ENCODE measurements at regions not wholly inside any gene's neighbourhood (a gene's known extent, or its start where the extent isn't known, plus 50 kb on each side); places are given as distances from the start of the nearest gene placed in this dataset.

DNA sequence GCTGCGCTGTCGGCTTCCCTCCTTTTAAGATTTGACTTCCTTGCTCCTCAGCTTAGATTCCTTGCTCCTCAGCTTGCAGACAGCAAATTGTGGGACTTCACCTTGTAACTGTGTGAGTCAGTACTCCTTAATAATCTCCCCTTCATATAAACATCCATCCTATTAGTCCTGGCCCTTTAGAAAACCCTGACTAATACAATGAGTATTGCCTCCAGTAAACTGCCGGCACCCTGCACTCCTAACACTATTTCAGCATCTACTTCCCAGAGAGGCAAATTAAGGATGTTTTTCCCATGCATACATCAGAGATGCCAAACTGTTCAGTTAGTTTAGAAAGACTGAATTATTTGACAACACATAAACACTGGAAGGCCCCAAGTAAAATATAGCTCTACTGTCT is 611.3 kb upstream of the TMEM132C start:
- no peak overlapping the region for H3K27ac ChIP-seq
- no peak for DNase-seq (ENCODE audit: low read depth in 1 of 2, low spot score in 1 of 2)
- H3K4me1 ChIP-seq (ENCODE audit: low read depth): no peaks in the 10 kb centered on the region
- no peaks in the 10 kb centered on the region for H3K9me3 ChIP-seq (ENCODE audit: low read depth)
- H3K27me3 ChIP-seq: no peaks in the 10 kb centered on the region
- no peak overlapping the region for H3K4me3 ChIP-seq
- TF ChIP-seq, protein P1, sequence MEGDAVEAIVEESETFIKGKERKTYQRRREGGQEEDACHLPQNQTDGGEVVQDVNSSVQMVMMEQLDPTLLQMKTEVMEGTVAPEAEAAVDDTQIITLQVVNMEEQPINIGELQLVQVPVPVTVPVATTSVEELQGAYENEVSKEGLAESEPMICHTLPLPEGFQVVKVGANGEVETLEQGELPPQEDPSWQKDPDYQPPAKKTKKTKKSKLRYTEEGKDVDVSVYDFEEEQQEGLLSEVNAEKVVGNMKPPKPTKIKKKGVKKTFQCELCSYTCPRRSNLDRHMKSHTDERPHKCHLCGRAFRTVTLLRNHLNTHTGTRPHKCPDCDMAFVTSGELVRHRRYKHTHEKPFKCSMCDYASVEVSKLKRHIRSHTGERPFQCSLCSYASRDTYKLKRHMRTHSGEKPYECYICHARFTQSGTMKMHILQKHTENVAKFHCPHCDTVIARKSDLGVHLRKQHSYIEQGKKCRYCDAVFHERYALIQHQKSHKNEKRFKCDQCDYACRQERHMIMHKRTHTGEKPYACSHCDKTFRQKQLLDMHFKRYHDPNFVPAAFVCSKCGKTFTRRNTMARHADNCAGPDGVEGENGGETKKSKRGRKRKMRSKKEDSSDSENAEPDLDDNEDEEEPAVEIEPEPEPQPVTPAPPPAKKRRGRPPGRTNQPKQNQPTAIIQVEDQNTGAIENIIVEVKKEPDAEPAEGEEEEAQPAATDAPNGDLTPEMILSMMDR (IDR thresholded peaks at IDR 0.05; ENCODE audit: low read depth, low read length): no peak
- H3K36me3 ChIP-seq: no peaks in the 10 kb centered on the region

DNA sequence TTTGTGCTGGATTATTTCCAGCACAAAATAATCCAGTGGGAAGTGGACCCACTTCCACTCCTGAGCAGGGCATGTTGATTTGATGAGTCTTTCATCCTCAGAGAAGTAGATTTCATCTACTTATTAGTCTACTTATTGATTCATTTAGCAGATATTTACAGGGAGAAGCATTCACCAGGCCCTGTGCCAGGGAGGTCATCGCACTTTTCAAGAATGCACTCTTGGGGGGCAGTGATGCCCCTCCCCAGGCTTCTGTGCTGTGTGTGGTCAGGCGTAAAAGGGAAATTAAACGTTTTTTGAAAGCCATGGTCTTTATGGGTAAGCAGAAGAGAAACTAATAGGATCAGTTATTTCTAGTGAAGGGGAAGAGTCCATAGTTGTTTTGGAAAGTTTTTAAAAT is 610.7 kb upstream of the TMEM132C start:
- TF ChIP-seq, protein P1 (IDR thresholded peaks at IDR 0.05; ENCODE audit: low read depth, low read length): no peak
- Histone ChIP-seq H3K36me3 (no peaks in the 10 kb centered on the region), H3K4me1 (ENCODE audit: low read depth) (no peaks in the 10 kb centered on the region), H3K9me3 (ENCODE audit: low read depth) (no peaks in the 10 kb centered on the region), H3K4me3 (no peak overlapping the region), H3K27ac (no peak overlapping the region), H3K27me3 (no peaks in the 10 kb centered on the region)
- DNase-seq (ENCODE audit: low read depth in 1 of 2, low spot score in 1 of 2): no peak

DNA sequence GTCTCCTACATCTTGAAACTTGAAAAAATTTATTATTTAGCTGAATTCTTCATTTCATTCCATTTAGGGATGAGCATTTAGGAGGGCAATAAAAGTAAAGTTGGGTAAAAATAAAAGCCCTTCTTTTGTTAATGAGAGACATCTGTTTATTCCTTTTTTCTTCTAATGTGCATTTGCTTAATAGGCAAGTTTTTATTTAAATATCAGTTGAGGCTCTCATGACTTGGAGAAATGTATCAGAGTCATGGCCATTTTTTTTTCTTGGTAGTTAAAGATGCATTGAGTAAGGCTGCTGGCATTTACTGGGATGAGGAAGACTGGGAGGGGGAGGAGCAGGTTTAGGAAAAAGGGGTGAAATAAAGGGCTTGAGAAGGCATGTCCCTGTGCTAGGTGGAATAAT is 609.9 kb upstream of the TMEM132C start:
- Histone ChIP-seq H3K36me3 (no peaks in the 10 kb centered on the region), H3K4me3 (no peak overlapping the region), H3K27me3 (no peaks in the 10 kb centered on the region), H3K4me1 (ENCODE audit: low read depth) (no peaks in the 10 kb centered on the region), H3K9me3 (ENCODE audit: low read depth) (no peaks in the 10 kb centered on the region), H3K27ac (no peak overlapping the region)
- TF ChIP-seq, protein P1 (IDR thresholded peaks at IDR 0.05; ENCODE audit: low read depth, low read length): no peak
- DNase-seq (ENCODE audit: low read depth in 1 of 2, low spot score in 1 of 2): no peak

DNA sequence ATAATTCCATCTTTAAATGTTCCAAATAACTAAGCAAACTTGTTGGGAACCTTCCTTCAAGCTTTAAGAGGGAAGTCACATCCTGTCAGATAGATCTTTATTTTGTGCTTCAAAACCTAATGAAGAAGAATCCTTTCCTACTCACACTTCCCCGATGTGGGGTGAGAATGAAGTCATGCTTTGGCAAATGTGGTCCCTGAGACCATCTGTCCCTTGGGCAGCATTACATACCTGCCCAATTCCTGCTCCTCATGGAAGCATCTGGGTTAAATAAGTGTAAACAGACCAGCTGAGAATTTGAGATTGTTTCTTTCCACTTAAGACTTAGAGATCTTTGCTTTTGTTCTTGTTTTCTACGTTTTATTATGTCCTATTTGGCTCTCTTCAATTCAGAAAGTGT is 606.0 kb upstream of the TMEM132C start:
- Histone ChIP-seq H3K4me1 (ENCODE audit: low read depth) (no peaks in the 10 kb centered on the region), H3K27me3 (no peaks in the 10 kb centered on the region), H3K9me3 (ENCODE audit: low read depth) (no peaks in the 10 kb centered on the region), H3K36me3 (no peaks in the 10 kb centered on the region), H3K4me3 (no peak overlapping the region), H3K27ac (no peak overlapping the region)
- TF ChIP-seq, protein P1 (IDR thresholded peaks at IDR 0.05; ENCODE audit: low read depth, low read length): no peak
- DNase-seq (ENCODE audit: low read depth in 1 of 2, low spot score in 1 of 2): no peak

DNA sequence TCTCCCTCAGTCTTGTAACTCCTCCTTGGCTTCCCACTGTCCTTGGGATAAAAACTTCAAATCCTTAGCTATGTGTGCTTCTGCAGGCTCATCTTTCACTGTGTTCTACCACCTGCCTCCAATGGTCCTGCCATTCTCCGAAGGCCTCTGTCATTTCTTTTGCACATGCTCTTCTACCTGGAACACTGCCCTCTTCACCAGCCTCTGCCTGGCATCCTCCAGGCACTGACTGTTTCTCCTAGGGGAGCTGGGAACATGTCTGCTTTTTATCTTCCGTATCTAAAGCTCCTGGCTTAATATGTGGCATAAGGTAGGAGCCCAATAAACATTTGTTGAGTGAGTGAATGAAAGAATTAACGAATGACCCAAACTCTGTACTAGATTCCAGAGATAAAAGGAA is 603.3 kb upstream of the TMEM132C start:
- Histone ChIP-seq H3K4me3 (no peak overlapping the region), H3K4me1 (ENCODE audit: low read depth) (no peaks in the 10 kb centered on the region), H3K36me3 (no peaks in the 10 kb centered on the region), H3K27ac (no peak overlapping the region), H3K9me3 (ENCODE audit: low read depth) (no peaks in the 10 kb centered on the region), H3K27me3 (no peaks in the 10 kb centered on the region)
- DNase-seq (ENCODE audit: low read depth in 1 of 2, low spot score in 1 of 2): no peak
- TF ChIP-seq, protein P1 (IDR thresholded peaks at IDR 0.05; ENCODE audit: low read depth, low read length): no peak

DNA sequence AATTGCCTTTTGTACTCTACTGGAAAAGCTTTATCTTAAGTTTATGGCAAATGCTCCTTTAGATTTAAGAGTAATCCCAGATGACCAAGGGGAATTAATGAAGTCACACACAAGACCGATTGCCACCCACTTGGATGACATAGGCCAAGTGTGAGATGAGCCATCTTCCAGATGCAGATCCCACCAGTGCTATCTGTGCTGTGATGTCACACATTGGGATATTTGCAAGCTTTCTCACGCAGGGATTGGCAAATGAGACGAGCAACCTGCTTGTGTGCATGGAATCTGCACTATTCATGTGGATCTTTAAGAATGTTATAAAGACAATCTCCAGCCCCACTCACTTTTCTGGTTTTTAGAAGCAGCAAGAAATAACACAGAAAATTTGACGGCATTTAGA is 602.1 kb upstream of the TMEM132C start:
- Histone ChIP-seq H3K9me3 (ENCODE audit: low read depth) (no peaks in the 10 kb centered on the region), H3K36me3 (no peaks in the 10 kb centered on the region), H3K4me1 (ENCODE audit: low read depth) (no peaks in the 10 kb centered on the region), H3K27ac (no peak overlapping the region), H3K27me3 (no peaks in the 10 kb centered on the region), H3K4me3 (no peak overlapping the region)
- TF ChIP-seq, protein P1 (IDR thresholded peaks at IDR 0.05; ENCODE audit: low read depth, low read length): no peak
- no peak for DNase-seq (ENCODE audit: low read depth in 1 of 2, low spot score in 1 of 2)
